GM13977 (cell line): ENCODE measurements at regions not wholly inside any gene's neighbourhood (a gene's known extent, or its start where the extent isn't known, plus 50 kb on each side); places are given as distances from the start of the nearest gene placed in this dataset.

Source experiments
- DNase-seq: peaks from one replicate; pipeline ENCODE4 v3.0.0; 2012; ENCODE audit warnings: low spot score
- in situ Hi-C: fragments of 300-500 bp; cut with MboI; formaldehyde crosslinking; loops from one replicate; pipeline ENCODE4 v1.12.0; 2022; ENCODE audit warnings: low sequenced_read_pairs, low pct_unique_long_range_greater_than_20kb, mixed read lengths, inconsistent platforms; ENCODE audit not compliant: unreplicated experiment
- TF ChIP-seq, protein P1 (sequence below): IDR thresholded peaks from 2 replicates; pipeline ENCODE4 v1.5.1; 2012; ENCODE audit warnings: mild to moderate bottlenecking, control low read depth; ENCODE audit not compliant: insufficient read depth; ENCODE audit errors: extremely low read depth, missing control alignments

- no peak for DNase-seq
- in situ Hi-C loops: no loop called here
- TF ChIP-seq, protein P1, sequence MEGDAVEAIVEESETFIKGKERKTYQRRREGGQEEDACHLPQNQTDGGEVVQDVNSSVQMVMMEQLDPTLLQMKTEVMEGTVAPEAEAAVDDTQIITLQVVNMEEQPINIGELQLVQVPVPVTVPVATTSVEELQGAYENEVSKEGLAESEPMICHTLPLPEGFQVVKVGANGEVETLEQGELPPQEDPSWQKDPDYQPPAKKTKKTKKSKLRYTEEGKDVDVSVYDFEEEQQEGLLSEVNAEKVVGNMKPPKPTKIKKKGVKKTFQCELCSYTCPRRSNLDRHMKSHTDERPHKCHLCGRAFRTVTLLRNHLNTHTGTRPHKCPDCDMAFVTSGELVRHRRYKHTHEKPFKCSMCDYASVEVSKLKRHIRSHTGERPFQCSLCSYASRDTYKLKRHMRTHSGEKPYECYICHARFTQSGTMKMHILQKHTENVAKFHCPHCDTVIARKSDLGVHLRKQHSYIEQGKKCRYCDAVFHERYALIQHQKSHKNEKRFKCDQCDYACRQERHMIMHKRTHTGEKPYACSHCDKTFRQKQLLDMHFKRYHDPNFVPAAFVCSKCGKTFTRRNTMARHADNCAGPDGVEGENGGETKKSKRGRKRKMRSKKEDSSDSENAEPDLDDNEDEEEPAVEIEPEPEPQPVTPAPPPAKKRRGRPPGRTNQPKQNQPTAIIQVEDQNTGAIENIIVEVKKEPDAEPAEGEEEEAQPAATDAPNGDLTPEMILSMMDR: peak; percentile 41
These were observed 59.0 kb upstream of the EN2 start for GRCh38 chr7:155398944-155399343.

DNA sequence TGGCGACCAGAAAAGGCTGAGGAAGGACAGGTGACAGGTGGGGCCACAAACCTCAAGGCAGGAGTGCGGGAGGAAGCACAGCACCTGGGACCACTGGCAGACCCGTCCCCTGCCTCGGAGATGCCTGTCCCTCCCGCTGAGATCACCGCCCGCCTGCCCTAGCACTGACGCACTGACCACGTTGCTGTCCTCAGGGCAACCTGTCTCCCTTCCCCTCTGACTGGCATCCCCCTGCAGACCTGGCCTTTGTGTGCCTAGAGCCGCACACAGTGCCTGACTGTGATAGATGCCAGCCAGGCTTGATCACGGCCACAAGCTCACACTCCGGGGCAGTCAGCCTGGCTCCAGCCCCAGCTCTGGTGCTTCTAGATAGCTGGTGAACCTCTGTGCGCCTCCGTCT is 58.4 kb upstream of the EN2 start:
- no peak for DNase-seq
- in situ Hi-C loops: no loop called here
- TF ChIP-seq, protein P1: no peak

- no peak for DNase-seq
- in situ Hi-C loops: no loop called here
- TF ChIP-seq, protein P1: no peak
These were observed 56.7 kb upstream of the EN2 start for GRCh38 chr7:155401231-155401630.

GRCh38 chr7:155401884-155402283 is 56.0 kb upstream of the EN2 start:
- in situ Hi-C loops: no loop called here
- TF ChIP-seq, protein P1: no peak
- DNase-seq: no peak

GRCh38 chr7:155402941-155403340 is 55.0 kb upstream of the EN2 start:
- in situ Hi-C loops: no loop called here
- TF ChIP-seq, protein P1: no peak

DNA sequence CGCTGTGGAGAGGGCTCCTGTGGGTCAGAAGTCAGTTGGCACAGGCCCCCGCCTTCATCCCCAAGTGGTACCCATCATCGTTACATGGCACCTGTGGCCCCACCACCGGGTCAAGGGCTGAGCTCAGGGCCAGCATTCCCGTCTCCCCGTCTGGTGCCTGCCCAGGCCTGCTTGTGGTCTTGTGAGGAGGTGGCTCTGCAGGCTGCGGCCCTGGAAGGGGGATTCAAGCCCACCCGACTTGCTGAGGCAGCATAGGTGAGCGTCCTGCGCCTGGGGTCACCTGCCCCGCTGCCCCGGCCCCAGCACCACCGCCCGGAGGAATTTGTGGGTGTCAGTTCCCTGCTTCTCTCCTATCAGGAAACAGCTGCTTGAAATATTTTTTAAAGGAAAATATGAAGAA is 53.0 kb upstream of the EN2 start:
- in situ Hi-C loops: no loop called here
- DNase-seq: no peak
- TF ChIP-seq, protein P1: no peak

More at GRCh38 chr7:155402941-155403340, 55.0 kb upstream of the EN2 start:
- no peak for DNase-seq
